BJ (cell line): ENCODE measurements at regions not wholly inside any gene's neighbourhood (a gene's known extent, or its start where the extent isn't known, plus 50 kb on each side); places are given as distances from the start of the nearest gene placed in this dataset.

Experiments
- CTCF ChIA-PET: fragments of 350-600 bp; formaldehyde crosslinking; extraction: SDS; loops from one replicate; lab custom pipeline; 2021; ENCODE audit warnings: antibody characterized with exemption, inconsistent platforms; lab: Yijun Ruan, JAX
- POLR2A ChIA-PET: fragments of 300-600 bp; sonication (Branson Sonifier 250); formaldehyde crosslinking; extraction: SDS; loops from one replicate; lab custom pipeline; 2021; ENCODE audit warnings: antibody characterized with exemption; lab: Charles Lee
- DNase-seq: peaks from one replicate; pipeline ENCODE4 v3.0.0-alpha.2; 2011; ENCODE audit warnings: low read depth
- H3K27me3 ChIP-seq: 2 replicates; pipeline ENCODE4 v1.6.0; 2011; ENCODE audit warnings: low read length; ENCODE audit not compliant: control insufficient read depth, insufficient read depth
- H3K36me3 ChIP-seq: 2 replicates; pipeline ENCODE4 v1.5.1; 2011; ENCODE audit warnings: low read length; ENCODE audit not compliant: control insufficient read depth, insufficient read depth
- H3K4me3 ChIP-seq: 2 replicates; pipeline ENCODE4 v1.5.1; 2011; ENCODE audit warnings: low read depth, mild to moderate bottlenecking, control low read depth, low read length
- CTCF ChIP-seq: IDR thresholded peaks from 2 replicates; pipeline ENCODE4 v1.5.1; 2011; ENCODE audit warnings: low read depth, mild to moderate bottlenecking, control low read depth, inconsistent platforms, low read length, moderate library complexity; ENCODE audit not compliant: insufficient read depth

- Histone ChIP-seq H3K27me3 (no peaks in the 10 kb centered on the region), H3K36me3 (no peaks in the 10 kb centered on the region), H3K4me3 (no peak overlapping the region)
- DNase-seq, result no peak
- ChIA-PET POLR2A (interaction anchor here (0.7 kb wide), 1 partner anchor 516 kb away, joined by 6 read pairs; no protein-coding TSS in a partner anchor), CTCF (interaction anchor here (0.8 to 1.6 kb wide), 2 partner anchors 129 to 130 kb away, joined by 3 to 4 read pairs; no protein-coding TSS in a partner anchor)
- TF ChIP-seq CTCF, result no peak
Measured at GRCh38 chr2:223669453-223670225, 67.5 kb upstream of the SCG2 start.

- CTCF ChIA-PET, result interaction anchor here (0.8 to 1.6 kb wide), 2 partner anchors 130 to 131 kb away, joined by 3 to 4 read pairs; no protein-coding TSS in a partner anchor
- Histone ChIP-seq H3K27me3 (no peaks in the 10 kb centered on the region), H3K36me3 (no peaks in the 10 kb centered on the region), H3K4me3 (no peak overlapping the region)
- DNase-seq, result no peak
- POLR2A ChIA-PET, result no interaction called here
- no peak for TF ChIP-seq CTCF
Measured at GRCh38 chr2:223668302-223668998, 66.3 kb upstream of the SCG2 start.

- H3K27me3 ChIP-seq, result no peaks in the 10 kb centered on the region
- no peak overlapping the region for H3K4me3 ChIP-seq
- H3K36me3 ChIP-seq, result no peaks in the 10 kb centered on the region
- DNase-seq, result no peak
- ChIA-PET POLR2A (no interaction called here), CTCF (no interaction called here)
- no peak for TF ChIP-seq CTCF
Measured at GRCh38 chr2:223654384-223654915, 52.3 kb upstream of the SCG2 start.

- H3K36me3 ChIP-seq, result no peaks in the 10 kb centered on the region
- ChIA-PET POLR2A (no interaction called here), CTCF (interaction anchor here (0.9 kb wide), 1 partner anchor 22 kb away, joined by 3 read pairs; no protein-coding TSS in a partner anchor)
- no peak for DNase-seq
- no peaks in the 10 kb centered on the region for H3K27me3 ChIP-seq
- H3K4me3 ChIP-seq, result no peak overlapping the region
- TF ChIP-seq CTCF, result no peak
Measured at GRCh38 chr2:223652902-223653301, 50.7 kb upstream of the SCG2 start.

- Histone ChIP-seq H3K36me3 (no peaks in the 10 kb centered on the region), H3K27me3 (no peaks in the 10 kb centered on the region), H3K4me3 (no peak overlapping the region)
- TF ChIP-seq CTCF, result no peak
- CTCF ChIA-PET, result interaction anchor here (0.6 kb wide), 1 partner anchor 680 kb away, joined by 3 read pairs; no protein-coding TSS in a partner anchor
- no peak for DNase-seq
- POLR2A ChIA-PET, result no interaction called here
Measured at GRCh38 chr2:223652122-223652521, 50.0 kb upstream of the SCG2 start.
